ENCODE measurements at regions not wholly inside any gene's neighbourhood (a gene's known extent, or its start where the extent isn't known, plus 50 kb on each side); places are given as distances from the start of the nearest gene placed in this dataset.
"Not testable (repeated sequence)": the region's sequence is repeated elsewhere in the genome, so short reads cannot be mapped to it uniquely, and the experiment has no call there.

- peak; percentile 98 for DNase-seq (ENCODE audit: low read depth)
- no peak for TF ChIP-seq CTCF (IDR thresholded peaks at IDR 0.05; ENCODE audit: insufficient read depth, low read length, severe bottlenecking)
- H3K4me3 ChIP-seq (ENCODE audit: low read depth, low read length) = peak overlapping the region; percentile 0
- FAIRE-seq = peak; percentile 95
- H3K27me3 ChIP-seq (ENCODE audit: control insufficient read depth, insufficient read depth, low read length) = no peaks in the 10 kb centered on the region
- no peaks in the 10 kb centered on the region for H3K36me3 ChIP-seq (ENCODE audit: control insufficient read depth, insufficient read depth, low read length)
Observed at GRCh38 chr12:58425481-58426392, 484.4 kb downstream of the ATP23 start.

DNA sequence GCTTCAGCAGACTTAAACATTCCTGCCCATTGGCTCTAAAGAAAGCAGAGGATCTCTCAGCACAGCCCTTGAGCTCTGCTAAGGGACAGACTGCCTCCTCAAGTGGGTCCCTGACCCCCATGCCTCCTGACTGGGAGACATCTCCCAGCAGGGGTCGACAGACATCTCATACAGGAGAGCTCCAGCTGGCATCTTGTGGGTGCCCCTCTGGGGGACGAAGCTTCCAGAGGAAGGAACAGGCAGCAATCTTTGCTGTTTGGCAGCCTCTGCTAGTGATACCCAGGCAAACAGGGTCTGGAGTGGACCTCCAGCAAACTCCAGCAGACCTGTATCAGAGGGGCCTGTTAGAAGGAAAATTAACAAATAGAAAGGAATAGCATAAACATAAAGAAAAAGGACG lies 485.1 kb downstream of the ATP23 start:
- H3K36me3 ChIP-seq (ENCODE audit: control insufficient read depth, insufficient read depth, low read length); FAIRE-seq; DNase-seq (ENCODE audit: low read depth); H3K27me3 ChIP-seq (ENCODE audit: control insufficient read depth, insufficient read depth, low read length); H3K4me3 ChIP-seq (ENCODE audit: low read depth, low read length): not testable (repeated sequence)

- TF ChIP-seq CTCF (IDR thresholded peaks at IDR 0.05; ENCODE audit: insufficient read depth, low read length, severe bottlenecking) = no peak
- DNase-seq (ENCODE audit: low read depth) (peak; percentile 82), FAIRE-seq (peak; percentile 55)
- no peaks in the 10 kb centered on the region for H3K36me3 ChIP-seq (ENCODE audit: control insufficient read depth, insufficient read depth, low read length)
- H3K4me3 ChIP-seq (ENCODE audit: low read depth, low read length) = no peak overlapping the region
- no peaks in the 10 kb centered on the region for H3K27me3 ChIP-seq (ENCODE audit: control insufficient read depth, insufficient read depth, low read length)
Observed at GRCh38 chr12:58433959-58434358, 486.3 kb downstream of the LRIG3 start.

DNA sequence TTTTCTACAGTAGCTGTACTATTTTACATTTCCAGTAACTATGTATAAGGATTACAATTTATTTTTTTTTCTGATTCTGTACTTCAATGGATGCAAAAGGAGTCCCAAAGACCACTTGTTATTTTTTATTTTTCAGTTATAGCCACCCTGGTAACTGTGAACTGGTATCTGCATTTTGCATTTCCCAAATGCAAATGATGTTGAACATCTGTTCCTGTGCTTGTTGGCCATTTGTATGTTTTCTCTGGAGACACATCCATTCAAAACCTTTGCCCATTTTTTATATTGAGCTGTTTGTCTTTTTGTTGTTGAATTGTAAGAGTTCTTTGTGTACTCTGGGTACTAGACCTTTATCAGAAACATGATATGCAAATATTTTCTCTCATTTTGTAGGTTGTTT lies 485.6 kb downstream of the LRIG3 start:
- Histone ChIP-seq H3K27me3 (ENCODE audit: control insufficient read depth, insufficient read depth, low read length) (no peaks in the 10 kb centered on the region), H3K36me3 (ENCODE audit: control insufficient read depth, insufficient read depth, low read length) (no peaks in the 10 kb centered on the region), H3K4me3 (ENCODE audit: low read depth, low read length) (no peak overlapping the region)
- FAIRE-seq (no peak), DNase-seq (ENCODE audit: low read depth) (no peak)
- no peak for TF ChIP-seq CTCF (IDR thresholded peaks at IDR 0.05; ENCODE audit: insufficient read depth, low read length, severe bottlenecking)

DNA sequence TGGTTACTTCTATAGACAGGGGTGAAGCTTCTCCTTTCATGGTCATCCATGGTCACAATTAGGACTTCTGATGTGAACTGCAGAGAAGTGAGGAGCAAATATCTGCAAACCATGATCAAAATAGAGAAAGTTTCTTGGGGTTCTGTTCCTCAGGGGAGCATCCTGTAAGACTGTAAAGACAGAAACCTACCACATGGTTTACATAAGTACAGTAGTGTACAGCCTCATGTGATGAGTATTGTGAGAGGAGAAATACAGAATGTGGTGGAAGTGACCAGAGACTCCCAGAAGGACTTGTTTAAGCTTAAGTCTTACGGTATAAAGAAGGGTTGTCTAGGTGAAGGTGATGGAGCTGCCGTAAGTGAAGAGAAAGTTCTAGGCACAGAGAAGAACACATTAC lies 484.7 kb downstream of the LRIG3 start:
- no peak for DNase-seq (ENCODE audit: low read depth)
- Histone ChIP-seq H3K27me3 (ENCODE audit: control insufficient read depth, insufficient read depth, low read length) (no peaks in the 10 kb centered on the region), H3K4me3 (ENCODE audit: low read depth, low read length) (no peak overlapping the region), H3K36me3 (ENCODE audit: control insufficient read depth, insufficient read depth, low read length) (no peaks in the 10 kb centered on the region)
- no peak for TF ChIP-seq CTCF (IDR thresholded peaks at IDR 0.05; ENCODE audit: insufficient read depth, low read length, severe bottlenecking)
- FAIRE-seq = peak; percentile 68

GRCh38 chr12:58441483-58441882 lies 478.8 kb downstream of the LRIG3 start:
- FAIRE-seq (no peak), DNase-seq (ENCODE audit: low read depth) (no peak)
- Histone ChIP-seq H3K27me3 (ENCODE audit: control insufficient read depth, insufficient read depth, low read length) (no peaks in the 10 kb centered on the region), H3K36me3 (ENCODE audit: control insufficient read depth, insufficient read depth, low read length) (no peaks in the 10 kb centered on the region), H3K4me3 (ENCODE audit: low read depth, low read length) (no peak overlapping the region)
- no peak for TF ChIP-seq CTCF (IDR thresholded peaks at IDR 0.05; ENCODE audit: insufficient read depth, low read length, severe bottlenecking)

Data from bronchial epithelial cell (primary cell).